ENCODE measurements at regions not wholly inside any gene's neighbourhood (a gene's known extent, or its start where the extent isn't known, plus 50 kb on each side); places are given as distances from the start of the nearest gene placed in this dataset.

GRCh38 chr6:112618849-112619248, 271.7 kb downstream of the RFPL4B start:
- Histone ChIP-seq H3K9ac (ENCODE audit: low read depth in 1 of 2, low read length in 2 of 2) (no peak overlapping the region), H3K4me1 (ENCODE audit: control insufficient read depth in 4 of 4, insufficient read depth in 4 of 4, low read length in 3 of 4) (no peaks in the 10 kb centered on the region), H3K36me3 (ENCODE audit: control insufficient read depth in 4 of 4, insufficient read depth in 3 of 4, low read depth in 1 of 4, low read length in 3 of 4) (no peaks in the 10 kb centered on the region), H3K4me3 (ENCODE audit: low read depth in 1 of 3, low read length in 3 of 3) (no peak overlapping the region), H3K9me3 (ENCODE audit: control insufficient read depth in 4 of 4, low read length in 3 of 4) (no peaks in the 10 kb centered on the region), H3K27me3 (ENCODE audit: control insufficient read depth in 4 of 4, insufficient read depth in 4 of 4, low read length in 3 of 4) (no peaks in the 10 kb centered on the region), H3K27ac (ENCODE audit: low read depth in 1 of 2, low read length in 2 of 2) (no peak overlapping the region)
- no peak for DNase-seq (ENCODE audit: low spot score)
- WGBS = 51% methylated on average over 3 of the region's 3 CpGs
- TF ChIP-seq, protein P1, sequence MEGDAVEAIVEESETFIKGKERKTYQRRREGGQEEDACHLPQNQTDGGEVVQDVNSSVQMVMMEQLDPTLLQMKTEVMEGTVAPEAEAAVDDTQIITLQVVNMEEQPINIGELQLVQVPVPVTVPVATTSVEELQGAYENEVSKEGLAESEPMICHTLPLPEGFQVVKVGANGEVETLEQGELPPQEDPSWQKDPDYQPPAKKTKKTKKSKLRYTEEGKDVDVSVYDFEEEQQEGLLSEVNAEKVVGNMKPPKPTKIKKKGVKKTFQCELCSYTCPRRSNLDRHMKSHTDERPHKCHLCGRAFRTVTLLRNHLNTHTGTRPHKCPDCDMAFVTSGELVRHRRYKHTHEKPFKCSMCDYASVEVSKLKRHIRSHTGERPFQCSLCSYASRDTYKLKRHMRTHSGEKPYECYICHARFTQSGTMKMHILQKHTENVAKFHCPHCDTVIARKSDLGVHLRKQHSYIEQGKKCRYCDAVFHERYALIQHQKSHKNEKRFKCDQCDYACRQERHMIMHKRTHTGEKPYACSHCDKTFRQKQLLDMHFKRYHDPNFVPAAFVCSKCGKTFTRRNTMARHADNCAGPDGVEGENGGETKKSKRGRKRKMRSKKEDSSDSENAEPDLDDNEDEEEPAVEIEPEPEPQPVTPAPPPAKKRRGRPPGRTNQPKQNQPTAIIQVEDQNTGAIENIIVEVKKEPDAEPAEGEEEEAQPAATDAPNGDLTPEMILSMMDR (IDR thresholded peaks at IDR 0.05; ENCODE audit: low read depth, low read length, missing input control) = no peak
- TF ChIP-seq YY1 (IDR thresholded peaks at IDR 0.05) = no peak
- TF ChIP-seq NR2F2 (IDR thresholded peaks at IDR 0.05) = no peak
- TF ChIP-seq, protein P2, sequence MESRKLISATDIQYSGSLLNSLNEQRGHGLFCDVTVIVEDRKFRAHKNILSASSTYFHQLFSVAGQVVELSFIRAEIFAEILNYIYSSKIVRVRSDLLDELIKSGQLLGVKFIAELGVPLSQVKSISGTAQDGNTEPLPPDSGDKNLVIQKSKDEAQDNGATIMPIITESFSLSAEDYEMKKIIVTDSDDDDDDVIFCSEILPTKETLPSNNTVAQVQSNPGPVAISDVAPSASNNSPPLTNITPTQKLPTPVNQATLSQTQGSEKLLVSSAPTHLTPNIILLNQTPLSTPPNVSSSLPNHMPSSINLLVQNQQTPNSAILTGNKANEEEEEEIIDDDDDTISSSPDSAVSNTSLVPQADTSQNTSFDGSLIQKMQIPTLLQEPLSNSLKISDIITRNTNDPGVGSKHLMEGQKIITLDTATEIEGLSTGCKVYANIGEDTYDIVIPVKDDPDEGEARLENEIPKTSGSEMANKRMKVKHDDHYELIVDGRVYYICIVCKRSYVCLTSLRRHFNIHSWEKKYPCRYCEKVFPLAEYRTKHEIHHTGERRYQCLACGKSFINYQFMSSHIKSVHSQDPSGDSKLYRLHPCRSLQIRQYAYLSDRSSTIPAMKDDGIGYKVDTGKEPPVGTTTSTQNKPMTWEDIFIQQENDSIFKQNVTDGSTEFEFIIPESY (IDR thresholded peaks at IDR 0.05) = no peak
- TF ChIP-seq, protein P3, sequence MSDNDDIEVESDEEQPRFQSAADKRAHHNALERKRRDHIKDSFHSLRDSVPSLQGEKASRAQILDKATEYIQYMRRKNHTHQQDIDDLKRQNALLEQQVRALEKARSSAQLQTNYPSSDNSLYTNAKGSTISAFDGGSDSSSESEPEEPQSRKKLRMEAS (IDR thresholded peaks at IDR 0.05) = no peak
- no peak for TF ChIP-seq HNF4G (IDR thresholded peaks at IDR 0.05)
- TF ChIP-seq, protein P4, sequence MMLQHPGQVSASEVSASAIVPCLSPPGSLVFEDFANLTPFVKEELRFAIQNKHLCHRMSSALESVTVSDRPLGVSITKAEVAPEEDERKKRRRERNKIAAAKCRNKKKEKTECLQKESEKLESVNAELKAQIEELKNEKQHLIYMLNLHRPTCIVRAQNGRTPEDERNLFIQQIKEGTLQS (IDR thresholded peaks at IDR 0.05) = no peak
- TF ChIP-seq JUND (IDR thresholded peaks at IDR 0.05) = no peak
- TF ChIP-seq RAD21 (IDR thresholded peaks at IDR 0.05) = no peak
- no peak for TF ChIP-seq EGR1 (IDR thresholded peaks at IDR 0.05; ENCODE audit: low read depth in 2 of 2)
- TF ChIP-seq GABPA (IDR thresholded peaks at IDR 0.05 in 1 of 2, conservative IDR thresholded peaks at IDR 0.05 in 1 of 2) = no peak
- no peak for TF ChIP-seq HNF4A (conservative IDR thresholded peaks at IDR 0.05)
- no peak for TF ChIP-seq RXRA (IDR thresholded peaks at IDR 0.05)
- no peak for TF ChIP-seq SP1 (IDR thresholded peaks at IDR 0.05)
- TF ChIP-seq TAF1 (conservative IDR thresholded peaks at IDR 0.05) = no peak
- no peak for TF ChIP-seq FOXA1 (IDR thresholded peaks at IDR 0.05)
- TF ChIP-seq REST (IDR thresholded peaks at IDR 0.05) = no peak
- no peak for TF ChIP-seq FOXA2 (IDR thresholded peaks at IDR 0.05)
